ENCODE measurements at regions not wholly inside any gene's neighbourhood (a gene's known extent, or its start where the extent isn't known, plus 50 kb on each side); places are given as distances from the start of the nearest gene placed in this dataset.
"Not testable (repeated sequence)": the region's sequence is repeated elsewhere in the genome, so short reads cannot be mapped to it uniquely, and the experiment has no call there.

- not testable (repeated sequence) for H3K27ac ChIP-seq
- peak; percentile 38 for TF ChIP-seq CTCF (IDR thresholded peaks at IDR 0.05)
Observed at GRCh38 chr7:111644595-111644994, 82.3 kb upstream of the IMMP2L start.

- no peak overlapping the region for H3K27ac ChIP-seq
- TF ChIP-seq ZFX (IDR thresholded peaks at IDR 0.05; ENCODE audit: borderline replicate concordance), result no peak
- no peak for TF ChIP-seq CTCF (IDR thresholded peaks at IDR 0.05)
Observed at GRCh38 chr7:111642373-111642772, 80.1 kb upstream of the IMMP2L start.

GRCh38 chr7:111640416-111640815, 78.1 kb upstream of the IMMP2L start:
- no peak for TF ChIP-seq ZFX (IDR thresholded peaks at IDR 0.05; ENCODE audit: borderline replicate concordance)
- H3K27ac ChIP-seq, result no peak overlapping the region

GRCh38 chr7:111639934-111640333, 77.6 kb upstream of the IMMP2L start:
- H3K27ac ChIP-seq, result no peak overlapping the region

GRCh38 chr7:111638078-111638477, 75.8 kb upstream of the IMMP2L start:
- TF ChIP-seq CTCF (IDR thresholded peaks at IDR 0.05) (no peak), ZFX (IDR thresholded peaks at IDR 0.05; ENCODE audit: borderline replicate concordance) (no peak)
- no peak overlapping the region for H3K27ac ChIP-seq

More at GRCh38 chr7:111639934-111640333, 77.6 kb upstream of the IMMP2L start:
- TF ChIP-seq CTCF (IDR thresholded peaks at IDR 0.05) (no peak), ZFX (IDR thresholded peaks at IDR 0.05; ENCODE audit: borderline replicate concordance) (no peak)

GRCh38 chr7:111633878-111634277, 71.6 kb upstream of the IMMP2L start:
- TF ChIP-seq ZFX (IDR thresholded peaks at IDR 0.05; ENCODE audit: borderline replicate concordance) (no peak), CTCF (IDR thresholded peaks at IDR 0.05) (no peak)
- no peak overlapping the region for H3K27ac ChIP-seq

GRCh38 chr7:111630862-111631261, 68.6 kb upstream of the IMMP2L start:
- TF ChIP-seq CTCF (IDR thresholded peaks at IDR 0.05) (no peak), ZFX (IDR thresholded peaks at IDR 0.05; ENCODE audit: borderline replicate concordance) (no peak)
- H3K27ac ChIP-seq, result no peak overlapping the region

- TF ChIP-seq CTCF (IDR thresholded peaks at IDR 0.05) (no peak), ZFX (IDR thresholded peaks at IDR 0.05; ENCODE audit: borderline replicate concordance) (no peak)
Observed at GRCh38 chr7:111622084-111622483, 59.8 kb upstream of the IMMP2L start.

More at GRCh38 chr7:111622084-111622483, 59.8 kb upstream of the IMMP2L start:
- H3K27ac ChIP-seq, result no peak overlapping the region

All from 22Rv1 (cell line).